Thymus (tissue), 11 donors: ENCODE measurements at regions not wholly inside any gene's neighbourhood (a gene's known extent, or its start where the extent isn't known, plus 50 kb on each side); places are given as distances from the start of the nearest gene placed in this dataset.

Source experiments
- DNase-seq, 9 donors: peaks; one replicate each; pipeline ENCODE4 v3.0.0-alpha.2; 2013; ENCODE audit warnings: low spot score in 9 of 9, low read depth in 6 of 9, missing footprints in 1 of 9
- H3K27ac ChIP-seq, 2 donors: one replicate each; pipeline ENCODE4 v1.5.1; 2013; ENCODE audit warnings: control low read depth in 1 of 2, low read depth in 1 of 2, low read length in 1 of 2, mild to moderate bottlenecking in 1 of 2, moderate library complexity in 1 of 2
- H3K27me3 ChIP-seq, 2 donors: one replicate each; pipeline ENCODE4 v1.5.1; 2013; ENCODE audit warnings: low read length in 1 of 2; ENCODE audit not compliant: control insufficient read depth in 2 of 2, insufficient read depth in 1 of 2
- H3K36me3 ChIP-seq, 2 donors: one replicate each; pipeline ENCODE4 v1.5.1; 2013; ENCODE audit warnings: low read length in 1 of 2, mild to moderate bottlenecking in 1 of 2, moderate library complexity in 1 of 2; ENCODE audit not compliant: control insufficient read depth in 2 of 2, insufficient read depth in 2 of 2
- H3K4me1 ChIP-seq, 2 donors: one replicate each; pipeline ENCODE4 v1.5.1; 2013; ENCODE audit warnings: low read length in 2 of 2; ENCODE audit not compliant: control insufficient read depth in 2 of 2, insufficient read depth in 2 of 2
- H3K4me3 ChIP-seq, 2 donors: one replicate each; pipeline ENCODE4 v1.5.1; 2013; ENCODE audit warnings: low read length in 2 of 2, control low read depth in 1 of 2, mild to moderate bottlenecking in 1 of 2
- H3K9me3 ChIP-seq, 2 donors: one replicate each; pipeline ENCODE4 v1.5.1; 2013; ENCODE audit warnings: low read length in 1 of 2, mild to moderate bottlenecking in 1 of 2; ENCODE audit not compliant: control insufficient read depth in 2 of 2, insufficient read depth in 1 of 2
- WGBS: extraction: QIAGEN DNeasy Blood & Tissue Kit; methylation state at CpG from one replicate; pipeline ENCODE4 v1.1.7; 2013; 5-methylcytosine and 5-hydroxymethylcytosine counted together
- donor health status: healthy.

- 25% methylated on average over 10 of the region's 10 CpGs for WGBS
- peak overlapping the region; percentile 61 to 77 for H3K27ac ChIP-seq
- H3K9me3 ChIP-seq, result no peaks in the 10 kb centered on the region
- peaks cover 10 to 30% of the 10 kb centered on the region in 2 donors for H3K4me1 ChIP-seq
- H3K36me3 ChIP-seq, result no peaks in the 10 kb centered on the region
- H3K4me3 ChIP-seq, result peak overlapping the region in 1 of 2 donors; percentile 49
- peak in 4 of 9 donors; percentile 11 to 29 (median 16) for DNase-seq
- no peaks in the 10 kb centered on the region for H3K27me3 ChIP-seq
Observed at GRCh38 chr6:37103169-37104039, 66.5 kb upstream of the PIM1 start.

DNA sequence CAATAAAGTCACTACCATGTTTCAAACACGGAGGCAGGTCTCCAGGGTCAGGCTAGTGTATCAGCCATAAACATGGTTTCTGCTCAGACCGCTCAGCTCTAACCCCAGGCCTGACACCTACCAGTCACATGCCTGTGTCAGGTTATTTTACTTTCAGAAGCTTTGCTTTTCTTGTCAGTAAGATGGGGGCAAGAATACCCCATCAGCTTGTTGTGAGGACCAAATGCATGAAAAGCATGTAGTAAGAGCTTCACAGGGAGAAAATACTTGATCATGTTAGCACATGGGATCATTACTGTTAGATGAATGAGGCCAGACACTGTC is 65.2 kb upstream of the PIM1 start:
- H3K9me3 ChIP-seq, result no peaks in the 10 kb centered on the region
- peaks cover 10 to 30% of the 10 kb centered on the region in 2 donors for H3K4me1 ChIP-seq

DNA sequence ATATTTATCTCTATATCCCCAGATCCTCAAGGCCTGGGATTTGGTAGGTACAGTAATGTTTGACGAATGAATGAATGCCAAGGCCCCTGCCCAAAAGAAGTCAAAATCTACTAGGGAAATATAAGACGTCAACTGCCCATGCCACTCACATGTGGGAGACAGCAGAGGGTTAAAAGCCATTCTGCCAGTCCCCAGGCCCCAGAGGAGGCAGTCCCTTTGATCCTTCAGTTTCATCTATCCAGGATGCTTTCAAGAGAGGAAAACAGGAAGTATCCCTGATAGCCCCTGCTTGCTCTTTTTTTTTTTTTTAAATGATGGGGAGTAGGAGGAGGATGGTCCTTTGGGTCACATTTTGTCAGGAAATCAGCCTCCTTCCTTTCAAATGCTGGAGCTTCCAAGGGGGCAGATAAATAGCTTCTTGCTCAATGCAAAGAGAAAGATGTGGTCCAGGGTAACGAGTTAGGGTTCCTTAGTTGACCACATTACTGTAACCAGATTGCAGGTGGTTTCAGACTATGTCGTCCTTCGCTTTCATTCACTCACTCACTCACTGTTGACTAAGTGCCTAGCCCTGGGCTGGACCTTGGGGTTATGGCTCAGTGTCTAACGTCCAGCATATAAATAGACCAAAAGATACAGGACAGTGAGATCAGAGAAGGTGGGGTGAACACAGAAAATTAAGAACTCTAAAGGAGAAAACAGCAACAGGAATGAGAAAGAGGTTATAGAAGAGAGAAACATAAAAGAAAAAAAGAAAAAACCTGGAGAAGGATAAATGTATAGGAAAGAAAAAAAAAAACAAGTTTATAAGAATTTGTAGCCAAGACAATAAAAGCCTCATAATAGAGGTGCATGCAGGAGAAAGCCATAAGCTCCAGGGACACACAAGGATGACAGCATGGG is 64.6 kb upstream of the PIM1 start:
- H3K27ac ChIP-seq, result no peak overlapping the region
- DNase-seq, result no peak
- peaks cover 10 to 30% of the 10 kb centered on the region in 2 donors for H3K4me1 ChIP-seq
- no peaks in the 10 kb centered on the region for H3K9me3 ChIP-seq
- H3K36me3 ChIP-seq, result no peaks in the 10 kb centered on the region
- H3K4me3 ChIP-seq, result no peak overlapping the region
- H3K27me3 ChIP-seq, result no peaks in the 10 kb centered on the region
- WGBS, result 75% methylated on average over 6 of the region's 6 CpGs

More for the DNA sequence above, 65.2 kb upstream of the PIM1 start:
- Histone ChIP-seq H3K27me3 (no peaks in the 10 kb centered on the region), H3K36me3 (no peaks in the 10 kb centered on the region), H3K27ac (no peak overlapping the region), H3K4me3 (no peak overlapping the region)
- no peak for DNase-seq
- WGBS, result 97% methylated on average over 2 of the region's 2 CpGs

DNA sequence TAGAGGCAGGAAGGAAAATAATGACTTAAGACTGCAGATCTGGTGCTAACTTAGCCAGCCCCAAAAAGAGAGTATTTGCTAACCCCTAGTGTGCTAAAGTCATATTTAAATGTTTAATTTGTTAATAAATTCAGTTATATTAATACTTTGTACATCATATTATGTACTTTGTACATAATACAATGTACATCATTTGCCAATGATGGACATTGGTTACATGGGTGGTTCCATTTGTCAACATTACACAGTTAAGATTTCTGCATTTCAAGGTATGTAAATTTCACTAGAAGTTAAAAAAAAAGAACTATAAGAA is 63.9 kb upstream of the PIM1 start:
- Histone ChIP-seq H3K9me3 (no peaks in the 10 kb centered on the region), H3K27ac (no peak overlapping the region), H3K36me3 (no peaks in the 10 kb centered on the region), H3K4me3 (no peak overlapping the region), H3K4me1 (peaks cover 10 to 30% of the 10 kb centered on the region in 2 donors), H3K27me3 (no peaks in the 10 kb centered on the region)
- DNase-seq, result no peak

GRCh38 chr6:37106554-37106953 is 63.4 kb upstream of the PIM1 start:
- no peaks in the 10 kb centered on the region for H3K27me3 ChIP-seq
- peaks cover 10 to 27% of the 10 kb centered on the region in 2 donors for H3K4me1 ChIP-seq
- H3K36me3 ChIP-seq, result no peaks in the 10 kb centered on the region
- H3K4me3 ChIP-seq, result no peak overlapping the region
- no peaks in the 10 kb centered on the region for H3K9me3 ChIP-seq
- H3K27ac ChIP-seq, result no peak overlapping the region
- no peak for DNase-seq
- 98% methylated on average over 8 of the region's 8 CpGs for WGBS

DNA sequence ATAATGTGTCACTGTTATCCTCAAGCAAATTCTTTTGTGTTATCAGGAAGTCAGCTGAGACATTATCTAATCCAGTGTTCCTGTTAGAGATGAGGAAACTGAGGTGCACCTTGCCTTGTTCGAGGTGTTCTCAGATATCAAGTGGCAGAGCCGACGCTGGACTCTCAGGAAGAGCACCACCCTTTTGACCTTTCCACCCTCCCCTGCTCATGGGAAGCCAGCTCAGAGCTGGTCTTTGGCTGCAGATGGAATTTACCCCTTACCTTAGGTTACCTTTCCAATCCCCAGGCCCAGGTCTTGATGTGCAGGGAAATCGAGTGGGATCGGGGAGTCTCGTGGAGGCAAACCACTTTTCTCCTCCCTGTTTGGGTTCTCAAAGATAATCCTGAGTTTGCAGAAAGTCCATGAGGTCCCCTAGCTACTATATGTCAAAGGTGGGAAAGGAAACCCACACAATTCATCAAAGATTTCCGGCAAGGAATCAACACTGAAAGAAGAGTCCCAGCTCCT is 62.9 kb upstream of the PIM1 start:
- H3K27ac ChIP-seq, result no peak overlapping the region
- H3K27me3 ChIP-seq, result no peaks in the 10 kb centered on the region
- WGBS, result 85% methylated on average over 7 of the region's 7 CpGs
- H3K36me3 ChIP-seq, result no peaks in the 10 kb centered on the region
- DNase-seq, result peak in 2 of 9 donors; percentile 10 to 51
- H3K9me3 ChIP-seq, result no peaks in the 10 kb centered on the region
- H3K4me3 ChIP-seq, result no peak overlapping the region
- peaks cover 10 to 24% of the 10 kb centered on the region in 2 donors for H3K4me1 ChIP-seq

- no peak for DNase-seq
Observed at GRCh38 chr6:37109714-37110499, 60.0 kb upstream of the PIM1 start.

GRCh38 chr6:37110500-37111461 is 59.2 kb upstream of the PIM1 start:
- no peaks in the 10 kb centered on the region for H3K9me3 ChIP-seq
- peaks cover 0 to 5% of the 10 kb centered on the region in 2 donors for H3K4me1 ChIP-seq
- WGBS, result 91% methylated on average over 11 of the region's 11 CpGs
- H3K27ac ChIP-seq, result no peak overlapping the region
- no peaks in the 10 kb centered on the region for H3K27me3 ChIP-seq
- no peaks in the 10 kb centered on the region for H3K36me3 ChIP-seq
- DNase-seq, result no peak
- H3K4me3 ChIP-seq, result no peak overlapping the region

More at GRCh38 chr6:37109714-37110499, 60.0 kb upstream of the PIM1 start:
- Histone ChIP-seq H3K4me3 (no peak overlapping the region), H3K27ac (no peak overlapping the region), H3K36me3 (no peaks in the 10 kb centered on the region), H3K9me3 (no peaks in the 10 kb centered on the region), H3K4me1 (peaks cover 0 to 5% of the 10 kb centered on the region in 2 donors), H3K27me3 (no peaks in the 10 kb centered on the region)
- WGBS, result 95% methylated on average over 13 of the region's 13 CpGs
